ENCODE measurements at regions not wholly inside any gene's neighbourhood (a gene's known extent, or its start where the extent isn't known, plus 50 kb on each side); places are given as distances from the start of the nearest gene placed in this dataset.

GRCh38 chr9:24828687-24829086, 283.0 kb upstream of the IZUMO3 start:
- TF ChIP-seq CTCF (conservative IDR thresholded peaks at IDR 0.05), result no peak
- Mint-ChIP-seq H3K4me1 (no peaks in the 10 kb centered on the region), H3K9me3 (no peaks in the 10 kb centered on the region), H3K27ac (ENCODE audit: unreplicated experiment) (no peak overlapping the region), H3K36me3 (ENCODE audit: low read depth) (no peaks in the 10 kb centered on the region), H3K27me3 (ENCODE audit: low read depth) (no peaks in the 10 kb centered on the region), H3K4me3 (no peak overlapping the region)
- DNase-seq (ENCODE audit: low read depth, low spot score), result no peak

- no peaks in the 10 kb centered on the region for H3K36me3 Mint-ChIP-seq (ENCODE audit: low read depth)
- no peak for TF ChIP-seq CTCF (conservative IDR thresholded peaks at IDR 0.05)
- H3K27me3 Mint-ChIP-seq (ENCODE audit: low read depth), result no peaks in the 10 kb centered on the region
- no peaks in the 10 kb centered on the region for H3K9me3 Mint-ChIP-seq
- DNase-seq (ENCODE audit: low read depth, low spot score), result no peak
- H3K4me1 Mint-ChIP-seq, result no peaks in the 10 kb centered on the region
- no peak overlapping the region for H3K4me3 Mint-ChIP-seq
- H3K27ac Mint-ChIP-seq (ENCODE audit: unreplicated experiment), result no peak overlapping the region
Observed at GRCh38 chr9:24824607-24825006, 278.9 kb upstream of the IZUMO3 start.

- H3K27ac Mint-ChIP-seq (ENCODE audit: unreplicated experiment), result no peak overlapping the region
- H3K27me3 Mint-ChIP-seq (ENCODE audit: low read depth), result no peaks in the 10 kb centered on the region
- TF ChIP-seq CTCF (conservative IDR thresholded peaks at IDR 0.05), result no peak
- H3K4me1 Mint-ChIP-seq, result no peaks in the 10 kb centered on the region
- H3K36me3 Mint-ChIP-seq (ENCODE audit: low read depth), result no peaks in the 10 kb centered on the region
- no peak for DNase-seq (ENCODE audit: low read depth, low spot score)
- no peak overlapping the region for H3K4me3 Mint-ChIP-seq
- H3K9me3 Mint-ChIP-seq, result no peaks in the 10 kb centered on the region
Observed at GRCh38 chr9:24820196-24820595, 274.5 kb upstream of the IZUMO3 start.

- H3K9me3 Mint-ChIP-seq, result peaks cover 1% of the 10 kb centered on the region
- H3K4me3 Mint-ChIP-seq, result no peak overlapping the region
- H3K4me1 Mint-ChIP-seq, result no peaks in the 10 kb centered on the region
- no peak for TF ChIP-seq CTCF (conservative IDR thresholded peaks at IDR 0.05)
- DNase-seq (ENCODE audit: low read depth, low spot score), result no peak
- H3K27ac Mint-ChIP-seq (ENCODE audit: unreplicated experiment), result no peak overlapping the region
- no peaks in the 10 kb centered on the region for H3K36me3 Mint-ChIP-seq (ENCODE audit: low read depth)
- no peaks in the 10 kb centered on the region for H3K27me3 Mint-ChIP-seq (ENCODE audit: low read depth)
Observed at GRCh38 chr9:24817756-24818155, 272.1 kb upstream of the IZUMO3 start.

GRCh38 chr9:24816006-24816405, 270.3 kb upstream of the IZUMO3 start:
- no peaks in the 10 kb centered on the region for H3K36me3 Mint-ChIP-seq (ENCODE audit: low read depth)
- H3K4me3 Mint-ChIP-seq, result no peak overlapping the region
- TF ChIP-seq CTCF (conservative IDR thresholded peaks at IDR 0.05), result no peak
- H3K4me1 Mint-ChIP-seq, result no peaks in the 10 kb centered on the region
- no peak overlapping the region for H3K27ac Mint-ChIP-seq (ENCODE audit: unreplicated experiment)
- peaks cover 2% of the 10 kb centered on the region for H3K9me3 Mint-ChIP-seq
- no peak for DNase-seq (ENCODE audit: low read depth, low spot score)
- H3K27me3 Mint-ChIP-seq (ENCODE audit: low read depth), result no peaks in the 10 kb centered on the region

- TF ChIP-seq CTCF (conservative IDR thresholded peaks at IDR 0.05), result no peak
- Mint-ChIP-seq H3K4me1 (no peaks in the 10 kb centered on the region), H3K4me3 (no peak overlapping the region), H3K9me3 (no peaks in the 10 kb centered on the region), H3K36me3 (ENCODE audit: low read depth) (no peaks in the 10 kb centered on the region), H3K27ac (ENCODE audit: unreplicated experiment) (no peak overlapping the region), H3K27me3 (ENCODE audit: low read depth) (no peaks in the 10 kb centered on the region)
- DNase-seq (ENCODE audit: low read depth, low spot score), result no peak
Observed at GRCh38 chr9:24801344-24801743, 255.6 kb upstream of the IZUMO3 start.
